GDM1 (cell line): ENCODE measurements at regions not wholly inside any gene's neighbourhood (a gene's known extent, or its start where the extent isn't known, plus 50 kb on each side); places are given as distances from the start of the nearest gene placed in this dataset.

Experiments
- DNase-seq: peaks from one replicate; lab custom pipeline; 2025; lab: John Stamatoyannopoulos, UW

- no peak for DNase-seq
These were observed 54.6 kb upstream of the DEPDC1 start for GRCh38 chr1:68551459-68551858.

GRCh38 chr1:68558321-68559026 lies 61.6 kb upstream of the DEPDC1 start:
- DNase-seq, result no peak

GRCh38 chr1:68565923-68566322 lies 69.0 kb upstream of the DEPDC1 start:
- no peak for DNase-seq

GRCh38 chr1:68570871-68571270 lies 74.0 kb upstream of the DEPDC1 start:
- no peak for DNase-seq

GRCh38 chr1:68571454-68572235 lies 74.8 kb upstream of the DEPDC1 start:
- no peak for DNase-seq

GRCh38 chr1:68585351-68585750 lies 88.5 kb upstream of the DEPDC1 start:
- DNase-seq, result no peak

- no peak for DNase-seq
These were observed 89.9 kb upstream of the DEPDC1 start for GRCh38 chr1:68586766-68587165.

GRCh38 chr1:68588304-68588703 lies 91.4 kb upstream of the DEPDC1 start:
- DNase-seq, result no peak

GRCh38 chr1:68590473-68590872 lies 93.6 kb upstream of the DEPDC1 start:
- DNase-seq, result no peak

- DNase-seq, result no peak
These were observed 98.0 kb upstream of the DEPDC1 start for GRCh38 chr1:68594851-68595250.

- DNase-seq, result no peak
These were observed 103.3 kb upstream of the DEPDC1 start for GRCh38 chr1:68600049-68600661.

GRCh38 chr1:68608289-68608688 lies 111.4 kb upstream of the DEPDC1 start:
- no peak for DNase-seq

GRCh38 chr1:68615312-68615711 lies 118.4 kb upstream of the DEPDC1 start:
- no peak for DNase-seq

GRCh38 chr1:68617942-68618341 lies 121.1 kb upstream of the DEPDC1 start:
- DNase-seq, result no peak

- DNase-seq, result no peak
These were observed 123.7 kb upstream of the DEPDC1 start for GRCh38 chr1:68620571-68620970.

GRCh38 chr1:68623700-68624099 lies 126.8 kb upstream of the DEPDC1 start:
- DNase-seq, result no peak

GRCh38 chr1:68624233-68624632 lies 127.4 kb upstream of the DEPDC1 start:
- no peak for DNase-seq

GRCh38 chr1:68625624-68626023 lies 128.7 kb upstream of the DEPDC1 start:
- no peak for DNase-seq

- peak; percentile 1 for DNase-seq
These were observed 136.4 kb upstream of the DEPDC1 start for GRCh38 chr1:68633141-68633919.

GRCh38 chr1:68644504-68644903 lies 147.6 kb upstream of the DEPDC1 start:
- no peak for DNase-seq

GRCh38 chr1:68651115-68651514 lies 154.2 kb upstream of the DEPDC1 start:
- DNase-seq, result no peak

GRCh38 chr1:68653882-68654281 lies 157.0 kb upstream of the DEPDC1 start:
- no peak for DNase-seq
